A673 (cell line): ENCODE measurements at regions not wholly inside any gene's neighbourhood (a gene's known extent, or its start where the extent isn't known, plus 50 kb on each side); places are given as distances from the start of the nearest gene placed in this dataset.

Experiments used
- EZH2 ChIP-seq: fragments of 200-600 bp; sonication (generic); IDR thresholded peaks from 2 replicates; pipeline ENCODE4 v1.6.1; 2017; ENCODE audit warnings: borderline replicate concordance, low read depth, mild to moderate bottlenecking, mixed read lengths, antibody characterized with exemption, low read length; ENCODE audit not compliant: poor library complexity, severe bottlenecking
- TF ChIP-seq, protein P1 (sequence below): fragments of 300-800, 200-600 bp; sonication (generic); conservative IDR thresholded peaks from 2 replicates; pipeline ENCODE4 v1.5.1; 2017; ENCODE audit warnings: low read depth, mild to moderate bottlenecking, antibody characterized with exemption, low read length, moderate library complexity, mixed read lengths

DNA sequence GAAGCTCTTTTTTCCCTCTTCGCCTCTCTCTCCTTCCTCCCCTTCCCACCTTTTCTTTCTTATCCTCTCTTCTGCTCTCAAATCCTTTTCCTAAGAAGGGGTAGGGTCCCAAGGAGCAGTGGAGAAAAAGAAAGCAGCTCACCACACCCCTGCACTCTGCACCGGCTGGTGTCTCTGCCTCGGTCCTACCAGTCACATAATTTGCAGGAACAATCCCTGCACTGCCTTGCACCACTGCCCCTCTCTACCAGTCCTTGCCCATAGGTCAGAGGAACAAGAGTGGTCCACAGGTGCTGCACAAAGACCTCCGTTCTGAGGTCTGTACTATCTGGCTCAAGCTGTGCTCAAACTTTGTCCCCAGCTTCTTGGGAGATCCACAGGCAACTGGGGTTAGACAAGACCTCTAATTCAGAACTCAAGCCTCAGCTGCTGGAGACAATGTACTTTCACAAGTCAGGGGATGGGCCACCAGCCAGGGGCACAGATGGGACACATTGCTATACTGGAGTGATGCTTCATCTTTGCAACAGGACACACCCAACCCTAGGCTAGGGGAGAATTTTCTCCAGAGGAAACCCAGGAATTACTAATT is 125.4 kb upstream of the ZNF507 start:
- TF ChIP-seq, protein P1, sequence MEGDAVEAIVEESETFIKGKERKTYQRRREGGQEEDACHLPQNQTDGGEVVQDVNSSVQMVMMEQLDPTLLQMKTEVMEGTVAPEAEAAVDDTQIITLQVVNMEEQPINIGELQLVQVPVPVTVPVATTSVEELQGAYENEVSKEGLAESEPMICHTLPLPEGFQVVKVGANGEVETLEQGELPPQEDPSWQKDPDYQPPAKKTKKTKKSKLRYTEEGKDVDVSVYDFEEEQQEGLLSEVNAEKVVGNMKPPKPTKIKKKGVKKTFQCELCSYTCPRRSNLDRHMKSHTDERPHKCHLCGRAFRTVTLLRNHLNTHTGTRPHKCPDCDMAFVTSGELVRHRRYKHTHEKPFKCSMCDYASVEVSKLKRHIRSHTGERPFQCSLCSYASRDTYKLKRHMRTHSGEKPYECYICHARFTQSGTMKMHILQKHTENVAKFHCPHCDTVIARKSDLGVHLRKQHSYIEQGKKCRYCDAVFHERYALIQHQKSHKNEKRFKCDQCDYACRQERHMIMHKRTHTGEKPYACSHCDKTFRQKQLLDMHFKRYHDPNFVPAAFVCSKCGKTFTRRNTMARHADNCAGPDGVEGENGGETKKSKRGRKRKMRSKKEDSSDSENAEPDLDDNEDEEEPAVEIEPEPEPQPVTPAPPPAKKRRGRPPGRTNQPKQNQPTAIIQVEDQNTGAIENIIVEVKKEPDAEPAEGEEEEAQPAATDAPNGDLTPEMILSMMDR = no peak
- no peak for TF ChIP-seq EZH2
